ENCODE measurements at regions not wholly inside any gene's neighbourhood (a gene's known extent, or its start where the extent isn't known, plus 50 kb on each side); places are given as distances from the start of the nearest gene placed in this dataset.
"Not testable (repeated sequence)": the region's sequence is repeated elsewhere in the genome, so short reads cannot be mapped to it uniquely, and the experiment has no call there.

DNA sequence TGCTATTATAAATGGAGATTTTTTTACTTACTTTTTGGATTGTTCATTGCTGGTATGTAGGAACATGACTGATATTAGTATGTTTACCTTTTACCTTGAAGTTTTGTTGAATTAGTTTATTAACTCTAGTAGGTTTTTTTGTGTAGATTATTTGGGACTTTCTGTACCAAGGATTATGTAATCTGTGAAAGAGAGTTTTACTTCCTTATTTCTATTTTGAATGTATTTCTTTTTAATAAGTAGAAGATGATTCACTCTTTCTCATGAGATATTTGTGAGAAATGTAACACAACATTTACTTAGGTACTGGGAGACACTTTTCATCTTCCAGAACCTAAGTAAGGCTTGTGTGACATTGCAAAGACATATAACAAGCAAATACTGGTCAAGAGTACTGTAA lies 473.9 kb upstream of the HS3ST5 start:
- no peak for TF ChIP-seq CTCF (conservative IDR thresholded peaks at IDR 0.05; ENCODE audit: low read length)
- H3K4me3 ChIP-seq (ENCODE audit: low read length), result no peak overlapping the region
- no peak for DNase-seq (ENCODE audit: low read depth)

DNA sequence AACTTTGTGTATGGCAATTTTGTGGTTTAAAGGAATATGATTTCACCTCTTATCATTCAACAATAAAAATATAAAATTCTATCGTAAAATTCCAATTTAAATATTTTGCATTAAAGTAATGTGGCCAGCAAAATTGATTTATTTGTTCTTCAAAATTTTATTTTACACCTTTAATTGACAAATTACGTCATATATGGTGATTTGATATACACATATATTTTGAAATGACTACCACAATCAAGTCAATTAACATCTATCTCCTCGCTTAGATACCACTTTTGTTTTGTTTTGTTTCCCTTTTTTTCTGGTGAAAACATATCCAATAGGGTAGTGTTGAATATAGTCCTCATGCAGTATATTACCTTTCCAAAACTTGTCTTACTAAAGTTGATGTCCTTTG lies 467.6 kb upstream of the HS3ST5 start:
- TF ChIP-seq CTCF (conservative IDR thresholded peaks at IDR 0.05; ENCODE audit: low read length), result no peak
- no peak for DNase-seq (ENCODE audit: low read depth)
- no peak overlapping the region for H3K4me3 ChIP-seq (ENCODE audit: low read length)

DNA sequence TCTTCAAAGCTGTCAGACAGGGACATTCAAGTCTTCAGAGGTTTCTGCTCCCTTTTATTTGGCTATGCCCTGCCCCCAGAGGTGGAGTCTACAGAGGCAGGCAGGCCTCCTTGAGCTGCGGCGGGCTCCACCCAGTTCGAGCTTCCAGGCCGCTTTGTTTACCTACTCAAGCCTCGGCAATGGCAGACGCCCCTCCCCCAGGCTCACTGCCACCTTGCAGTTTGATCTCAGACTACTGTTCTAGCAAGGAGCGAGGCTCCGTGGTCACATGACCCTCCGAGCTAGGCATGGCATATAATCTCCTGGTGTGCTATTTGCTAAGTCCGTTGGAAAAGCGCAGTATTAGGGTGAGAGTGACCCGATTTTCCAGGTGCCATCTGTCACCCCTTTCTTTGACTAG lies 462.6 kb upstream of the HS3ST5 start:
- DNase-seq (ENCODE audit: low read depth); H3K4me3 ChIP-seq (ENCODE audit: low read length): not testable (repeated sequence)

DNA sequence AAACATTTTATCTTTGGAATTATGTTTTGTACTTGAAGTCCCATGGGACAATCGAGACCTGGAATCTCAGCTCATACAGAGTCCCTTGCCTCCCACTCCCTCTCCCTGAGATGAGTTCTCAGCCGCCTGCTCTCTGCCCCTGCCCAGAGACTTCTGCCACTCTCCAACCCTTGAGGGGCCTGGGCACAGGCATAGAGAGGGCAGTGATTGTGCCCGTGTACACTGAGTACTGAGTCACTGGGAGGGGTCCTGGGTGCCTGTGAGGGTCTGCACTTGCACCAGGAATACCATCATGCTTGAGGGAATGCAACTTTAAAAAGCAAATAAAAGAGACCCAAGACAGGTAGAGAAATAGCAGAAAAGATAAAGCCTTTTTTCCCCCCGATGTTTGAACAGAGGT lies 453.8 kb upstream of the HS3ST5 start:
- H3K4me3 ChIP-seq (ENCODE audit: low read length), result no peak overlapping the region
- TF ChIP-seq CTCF (conservative IDR thresholded peaks at IDR 0.05; ENCODE audit: low read length), result no peak
- DNase-seq (ENCODE audit: low read depth), result no peak

GRCh38 chr6:114793428-114793827 lies 450.6 kb upstream of the HS3ST5 start:
- TF ChIP-seq CTCF (conservative IDR thresholded peaks at IDR 0.05; ENCODE audit: low read length), result no peak
- no peak overlapping the region for H3K4me3 ChIP-seq (ENCODE audit: low read length)
- DNase-seq (ENCODE audit: low read depth), result no peak

GRCh38 chr6:114785235-114786127 lies 442.7 kb upstream of the HS3ST5 start:
- H3K4me3 ChIP-seq (ENCODE audit: low read length), result no peak overlapping the region
- no peak for DNase-seq (ENCODE audit: low read depth)
- no peak for TF ChIP-seq CTCF (conservative IDR thresholded peaks at IDR 0.05; ENCODE audit: low read length)

- DNase-seq (ENCODE audit: low read depth), result no peak
- H3K4me3 ChIP-seq (ENCODE audit: low read length), result no peak overlapping the region
- TF ChIP-seq CTCF (conservative IDR thresholded peaks at IDR 0.05; ENCODE audit: low read length), result no peak
Observed at GRCh38 chr6:114783783-114784182, 441.0 kb upstream of the HS3ST5 start.
